Endodermal cell (in vitro differentiated cells): ENCODE measurements at regions not wholly inside any gene's neighbourhood (a gene's known extent, or its start where the extent isn't known, plus 50 kb on each side); places are given as distances from the start of the nearest gene placed in this dataset.

ENCODE experiments used
- DNase-seq: peaks from one replicate; pipeline ENCODE4 v3.0.0-alpha.2; 2017
- H3K27ac ChIP-seq: 2 replicates; pipeline ENCODE4 v1.5.1; 2013; ENCODE audit warnings: mild to moderate bottlenecking, low read depth, low read length, moderate library complexity
- H3K27me3 ChIP-seq: 2 replicates; pipeline ENCODE4 v1.6.1; 2013; ENCODE audit warnings: mild to moderate bottlenecking, low read length, moderate library complexity; ENCODE audit not compliant: insufficient read depth, control insufficient read depth, poor library complexity, severe bottlenecking
- H3K36me3 ChIP-seq: 2 replicates; pipeline ENCODE4 v1.7.0; 2013; ENCODE audit warnings: mild to moderate bottlenecking, low read length, moderate library complexity; ENCODE audit not compliant: control insufficient read depth, insufficient read depth
- H3K4me1 ChIP-seq: one replicate; pipeline ENCODE4 v1.7.0; 2013; ENCODE audit warnings: low read length; ENCODE audit not compliant: control insufficient read depth, insufficient read depth
- H3K4me3 ChIP-seq: 2 replicates; pipeline ENCODE4 v1.5.1; 2013; ENCODE audit warnings: mild to moderate bottlenecking, low read length, moderate library complexity
- H3K9ac ChIP-seq: 2 replicates; pipeline ENCODE4 v1.6.1; 2013; ENCODE audit warnings: mild to moderate bottlenecking, low read length, moderate library complexity; ENCODE audit not compliant: poor library complexity, severe bottlenecking; ENCODE audit errors: extremely low read depth
- H3K9me3 ChIP-seq: 2 replicates; pipeline ENCODE4 v1.6.1; 2013; ENCODE audit warnings: mild to moderate bottlenecking, low read length, moderate library complexity; ENCODE audit not compliant: control insufficient read depth
- H3K27ac Mint-ChIP-seq: 2 replicates; pipeline ENCODE4 v1.8.0; 2020; ENCODE audit warnings: mixed read lengths
- H3K27me3 Mint-ChIP-seq: 2 replicates; pipeline ENCODE4 v1.8.0; 2021; ENCODE audit warnings: mild to moderate bottlenecking, mixed read lengths; ENCODE audit not compliant: insufficient read depth
- H3K36me3 Mint-ChIP-seq: 2 replicates; pipeline ENCODE4 v1.8.0; 2020; ENCODE audit warnings: low read depth, mixed read lengths
- H3K4me1 Mint-ChIP-seq: 2 replicates; pipeline ENCODE4 v1.8.0; 2020; ENCODE audit warnings: mixed read lengths
- H3K4me3 Mint-ChIP-seq: 2 replicates; pipeline ENCODE4 v1.8.0; 2020; ENCODE audit warnings: mild to moderate bottlenecking, moderate library complexity, mixed read lengths
- H3K9me3 Mint-ChIP-seq: 2 replicates; pipeline ENCODE4 v1.8.0; 2020; ENCODE audit warnings: mild to moderate bottlenecking, mixed read lengths
- CTCF ChIP-seq: fragments of 200-600 bp; sonication (generic); conservative IDR thresholded peaks from 2 replicates; pipeline ENCODE4 v1.5.0; 2021; ENCODE audit warnings: antibody characterized with exemption, mild to moderate bottlenecking
- WGBS, 2 experiments: methylation state at CpG; one replicate each; pipeline versions ENCODE4 v1.1.5 to v1.1.7; 2013; ENCODE audit warnings: missing lambda C conversion rate in 2 of 2, mixed read lengths in 1 of 2; ENCODE audit not compliant: insufficient coverage in 1 of 2, insufficient read length in 1 of 2; 5-methylcytosine and 5-hydroxymethylcytosine counted together

GRCh38 chr2:139742216-139743172, 962.3 kb upstream of the NXPH2 start:
- Mint-ChIP-seq H3K4me1 (no peaks in the 10 kb centered on the region), H3K4me3 (no peak overlapping the region)

GRCh38 chr2:139737659-139738058, 957.5 kb upstream of the NXPH2 start:
- no peak overlapping the region for H3K4me3 Mint-ChIP-seq
- peaks cover 8% of the 10 kb centered on the region for H3K9me3 ChIP-seq
- H3K4me1 ChIP-seq: no peaks in the 10 kb centered on the region
- H3K27ac Mint-ChIP-seq: no peak overlapping the region
- WGBS, 2 experiments: 94% methylated on average over 2 of the region's 2 CpGs; no CpG with 5 or more reads in 1 of the 2 experiments
- no peaks in the 10 kb centered on the region for H3K27me3 ChIP-seq
- H3K4me3 ChIP-seq: no peak overlapping the region
- no peaks in the 10 kb centered on the region for H3K27me3 Mint-ChIP-seq
- H3K9me3 Mint-ChIP-seq: no peaks in the 10 kb centered on the region
- DNase-seq: no peak
- no peaks in the 10 kb centered on the region for H3K36me3 Mint-ChIP-seq
- H3K36me3 ChIP-seq: no peaks in the 10 kb centered on the region
- H3K9ac ChIP-seq: no peak overlapping the region
- H3K27ac ChIP-seq: no peak overlapping the region
- no peaks in the 10 kb centered on the region for H3K4me1 Mint-ChIP-seq
- TF ChIP-seq CTCF: no peak

More at GRCh38 chr2:139742216-139743172, 962.3 kb upstream of the NXPH2 start:
- H3K27me3 Mint-ChIP-seq: no peaks in the 10 kb centered on the region
- no peaks in the 10 kb centered on the region for H3K36me3 ChIP-seq
- no peak for TF ChIP-seq CTCF
- no peak overlapping the region for H3K9ac ChIP-seq
- no peak for DNase-seq
- 91 to 96% methylated on average over 4 to 8 of the region's 8 CpGs for WGBS, 2 experiments
- H3K9me3 ChIP-seq: no peaks in the 10 kb centered on the region
- no peaks in the 10 kb centered on the region for H3K36me3 Mint-ChIP-seq
- H3K4me1 ChIP-seq: no peaks in the 10 kb centered on the region
- no peak overlapping the region for H3K4me3 ChIP-seq
- H3K27ac ChIP-seq: no peak overlapping the region
- peaks cover 4% of the 10 kb centered on the region for H3K9me3 Mint-ChIP-seq
- no peaks in the 10 kb centered on the region for H3K27me3 ChIP-seq
- H3K27ac Mint-ChIP-seq: no peak overlapping the region

GRCh38 chr2:139730197-139730596, 950.0 kb upstream of the NXPH2 start:
- no peak for TF ChIP-seq CTCF
- Mint-ChIP-seq H3K27ac (no peak overlapping the region), H3K4me1 (peaks cover 1% of the 10 kb centered on the region), H3K27me3 (no peaks in the 10 kb centered on the region), H3K36me3 (no peaks in the 10 kb centered on the region), H3K4me3 (no peak overlapping the region), H3K9me3 (peaks cover 5% of the 10 kb centered on the region)
- Histone ChIP-seq H3K9me3 (peaks cover 14% of the 10 kb centered on the region), H3K4me3 (no peak overlapping the region), H3K27ac (no peak overlapping the region), H3K27me3 (no peaks in the 10 kb centered on the region), H3K9ac (no peak overlapping the region), H3K4me1 (no peaks in the 10 kb centered on the region), H3K36me3 (no peaks in the 10 kb centered on the region)
- 92 to 97% methylated on average over 4 of the region's 4 CpGs for WGBS, 2 experiments
- DNase-seq: no peak
